DMS53 treated with DMSO at 0.1 percent for 48 hours (cell line): ENCODE measurements at regions not wholly inside any gene's neighbourhood (a gene's known extent, or its start where the extent isn't known, plus 50 kb on each side); places are given as distances from the start of the nearest gene placed in this dataset.
"Not testable (repeated sequence)": the region's sequence is repeated elsewhere in the genome, so short reads cannot be mapped to it uniquely, and the experiment has no call there.

ENCODE experiments used
- DNase-seq: peaks from one replicate; lab custom pipeline; 2025; ENCODE audit not compliant: unreplicated experiment; lab: John Stamatoyannopoulos, UW

GRCh38 chr1:184889166-184889565, 85.1 kb downstream of the NIBAN1 start:
- no peak for DNase-seq

GRCh38 chr1:184888505-184888904, 85.8 kb downstream of the NIBAN1 start:
- DNase-seq = no peak

DNA sequence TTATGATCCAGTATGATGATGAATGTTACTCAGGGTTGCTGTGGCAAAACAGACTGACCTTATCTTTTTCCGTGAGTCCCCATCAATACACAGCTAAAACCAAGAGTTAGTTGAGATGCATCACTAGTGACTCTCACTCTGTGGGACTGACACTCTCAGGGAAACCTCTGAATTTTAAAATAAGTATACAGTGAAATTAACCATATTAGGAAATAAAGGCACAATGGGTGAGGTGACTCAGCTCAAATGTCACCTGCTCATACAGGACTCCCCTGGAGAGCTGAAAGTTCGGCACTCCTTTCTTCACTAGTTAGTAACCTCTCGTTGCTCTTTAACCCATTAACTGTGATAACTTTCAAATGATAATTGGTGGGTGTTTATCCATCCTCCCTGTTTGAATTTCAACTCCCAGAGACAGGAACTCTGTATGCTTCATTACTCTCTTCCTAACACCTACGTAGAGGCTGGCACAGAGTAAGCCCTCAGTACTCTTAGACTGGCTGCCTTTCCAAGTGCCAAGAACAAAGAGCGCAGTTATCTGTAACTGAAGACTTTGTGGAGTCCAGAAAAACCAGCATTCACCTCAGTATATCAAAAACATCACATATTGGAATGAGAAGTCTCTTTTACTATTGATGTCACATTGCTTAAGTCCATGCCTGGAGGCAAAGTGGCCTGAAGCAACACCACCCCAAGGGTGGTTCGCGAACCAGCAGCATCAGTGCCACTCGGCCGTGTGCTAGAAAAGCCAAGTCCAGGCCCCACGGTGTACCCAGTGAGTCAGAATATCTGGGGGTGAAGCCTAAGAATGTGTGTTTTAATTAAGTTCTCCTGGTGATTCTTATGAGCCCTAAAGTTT, 91.1 kb downstream of the NIBAN1 start:
- DNase-seq = no peak

DNA sequence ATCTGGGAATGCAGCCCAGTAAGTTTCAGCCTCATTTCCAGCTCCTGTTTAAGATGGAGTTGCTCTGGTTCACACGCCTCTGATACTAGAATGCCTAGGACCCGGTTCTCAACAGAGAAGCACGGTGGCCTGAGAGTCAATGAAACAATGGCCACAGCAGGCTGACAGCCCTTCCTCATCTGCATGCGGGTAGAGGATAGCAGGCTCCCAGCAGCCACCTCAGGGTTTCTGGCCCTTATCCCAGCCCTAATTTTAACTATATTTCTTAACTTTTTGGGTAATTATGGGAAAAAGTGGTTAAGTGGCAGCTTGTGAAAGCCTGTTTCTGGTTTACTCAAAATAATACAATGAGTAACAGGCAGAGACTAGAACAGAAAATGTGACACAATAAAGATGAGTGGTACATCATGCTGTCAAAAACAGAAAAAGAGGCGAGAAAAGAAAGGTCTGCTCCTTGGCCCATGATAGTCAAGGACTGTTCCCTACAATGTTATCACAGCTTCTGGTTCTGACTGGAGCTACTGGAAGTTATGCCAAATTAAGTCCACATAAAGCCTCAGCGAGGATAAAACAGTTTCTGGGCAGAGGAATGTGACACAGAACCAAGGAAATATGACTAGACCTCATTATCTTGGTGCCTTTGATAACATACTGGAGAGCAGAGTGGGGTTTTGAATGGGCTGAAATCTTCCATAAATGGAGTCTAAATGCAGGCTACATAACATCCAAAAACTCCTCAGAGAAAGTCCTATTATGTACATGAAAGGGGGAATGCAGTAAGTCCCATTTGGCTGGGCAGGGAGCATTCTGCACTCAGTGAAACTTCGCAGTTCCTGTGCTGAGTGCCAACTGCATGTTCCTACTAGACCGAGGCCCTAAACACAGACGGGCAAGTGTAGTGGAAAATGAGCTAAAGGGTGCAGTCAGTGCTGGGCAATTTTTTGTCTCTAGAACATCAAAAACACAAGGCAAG, 92.1 kb downstream of the NIBAN1 start:
- DNase-seq = no peak

- no peak for DNase-seq
These were observed 94.3 kb downstream of the NIBAN1 start for GRCh38 chr1:184879876-184880557.

DNA sequence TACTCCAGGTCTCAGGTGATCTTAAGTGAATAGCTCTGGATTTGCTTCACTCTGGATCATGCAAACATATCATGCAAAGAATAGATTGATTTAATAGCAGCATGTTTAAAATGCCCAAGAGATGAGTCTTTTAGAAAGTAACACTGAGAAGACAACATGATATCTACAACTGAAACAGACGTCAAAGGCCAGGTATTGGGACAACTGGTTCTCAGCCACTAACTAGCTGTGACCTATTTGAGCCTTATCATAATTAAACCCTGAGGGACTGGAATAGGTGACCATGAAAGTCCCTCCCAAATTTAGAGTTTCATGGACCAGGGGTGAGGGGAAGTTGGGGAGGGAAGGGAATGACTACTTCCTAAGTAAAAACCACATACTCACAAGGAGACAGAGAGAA, 95.7 kb downstream of the NIBAN1 start:
- DNase-seq = no peak

DNA sequence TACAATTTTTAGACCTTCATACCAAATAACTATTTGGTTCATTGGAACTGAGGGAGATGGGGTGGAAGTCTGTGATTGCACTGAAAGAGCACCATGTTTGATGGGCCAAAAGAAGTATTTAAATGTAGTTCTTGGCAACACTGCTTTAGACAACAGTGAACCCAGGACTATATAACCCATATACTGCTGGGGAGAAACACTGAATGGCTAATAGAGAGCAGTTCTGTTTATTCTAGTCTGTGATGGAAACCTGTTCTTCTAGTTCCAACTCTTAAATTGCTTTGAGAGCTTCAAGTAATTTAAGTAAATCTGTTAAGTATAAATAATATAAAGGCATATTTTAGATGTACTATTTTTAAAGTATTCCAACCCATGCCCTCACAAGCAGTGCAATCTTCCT, 96.3 kb downstream of the NIBAN1 start:
- DNase-seq = peak; percentile 65

GRCh38 chr1:184876015-184876414, 98.3 kb downstream of the NIBAN1 start:
- not testable (repeated sequence) for DNase-seq

- DNase-seq = no peak
These were observed 99.1 kb downstream of the NIBAN1 start for GRCh38 chr1:184875218-184875617.

DNA sequence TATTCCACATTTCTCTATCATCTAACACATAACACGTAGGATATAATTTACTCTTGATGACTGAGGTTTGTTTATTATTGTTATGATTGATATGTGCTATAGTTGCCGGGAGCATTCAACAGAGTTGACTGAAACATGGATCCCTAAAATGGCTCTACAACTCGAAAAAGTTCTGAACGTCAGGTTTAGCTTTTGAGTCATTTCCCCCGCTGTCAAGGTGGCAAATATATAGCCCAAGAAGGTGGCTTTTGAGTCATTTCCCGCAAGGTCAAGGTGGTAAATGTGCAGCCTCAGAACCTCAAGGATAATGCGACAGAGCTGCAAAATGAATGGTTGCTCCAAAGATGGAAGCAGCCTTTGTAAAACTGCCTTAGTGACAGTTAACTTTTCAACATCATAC, 104.0 kb downstream of the NIBAN1 start:
- DNase-seq = no peak

GRCh38 chr1:184867866-184868689, 106.2 kb downstream of the NIBAN1 start:
- no peak for DNase-seq

DNA sequence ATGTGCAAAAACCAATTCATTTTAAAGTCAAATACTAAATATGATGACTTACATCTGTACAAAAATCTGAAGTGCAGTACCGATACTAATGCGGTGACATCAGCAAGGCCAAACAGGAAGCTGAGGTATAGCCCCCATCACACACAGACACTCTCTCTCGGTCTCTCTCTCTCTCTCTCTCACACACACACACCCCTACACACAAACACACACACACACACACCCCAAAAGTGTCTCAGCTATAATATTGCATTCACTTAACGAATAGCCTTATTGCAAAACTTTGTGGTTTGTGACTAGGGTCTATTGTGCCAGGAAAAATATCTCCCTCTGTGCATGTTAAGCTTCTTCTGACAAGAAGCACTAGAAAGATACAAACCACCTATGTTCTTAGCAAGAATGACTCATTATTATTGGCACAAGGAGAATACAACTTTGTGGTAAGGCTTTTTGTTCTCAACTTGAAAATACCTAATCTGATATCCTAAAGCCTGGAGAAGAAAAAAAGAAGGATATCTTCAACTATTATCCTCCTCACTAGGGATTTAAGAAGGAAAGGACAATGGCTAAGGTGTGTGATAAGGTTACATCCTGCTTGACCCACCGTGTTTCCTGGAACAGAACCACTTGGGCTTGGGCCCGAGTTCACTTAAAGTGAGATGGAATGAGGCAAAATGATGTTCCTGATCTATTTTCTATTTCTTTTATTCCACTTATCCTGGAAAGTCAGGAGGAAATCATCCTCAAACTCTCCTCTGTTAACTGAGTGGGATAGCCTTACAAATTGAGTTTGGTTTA, 107.1 kb downstream of the NIBAN1 start:
- no peak for DNase-seq

- DNase-seq = no peak
These were observed 107.7 kb downstream of the NIBAN1 start for GRCh38 chr1:184866586-184866985.

GRCh38 chr1:184865831-184866230, 108.5 kb downstream of the NIBAN1 start:
- no peak for DNase-seq

- no peak for DNase-seq
These were observed 107.2 kb upstream of the EDEM3 start for GRCh38 chr1:184861755-184862336.

GRCh38 chr1:184860985-184861754, 106.5 kb upstream of the EDEM3 start:
- DNase-seq = no peak

DNA sequence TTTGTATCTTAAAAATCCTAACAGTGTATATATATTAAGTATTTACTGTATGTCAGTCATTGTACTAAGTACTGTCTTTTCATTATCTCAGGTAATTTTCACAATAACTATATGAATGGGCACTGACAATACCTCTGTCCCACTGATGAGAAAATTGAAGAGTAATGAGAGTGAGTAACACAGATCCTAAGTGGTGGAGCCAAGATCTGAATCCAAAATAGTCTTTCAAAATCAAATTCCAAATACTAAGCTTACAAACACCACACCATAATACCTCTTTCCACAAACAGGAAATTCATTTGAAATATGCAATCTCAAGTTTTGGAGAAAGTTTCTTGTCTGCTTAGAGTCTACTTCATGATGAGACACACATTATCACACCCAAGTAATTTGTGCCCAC, 105.9 kb upstream of the EDEM3 start:
- DNase-seq = no peak

GRCh38 chr1:184859381-184860105, 104.9 kb upstream of the EDEM3 start:
- no peak for DNase-seq
